ENCODE measurements at regions not wholly inside any gene's neighbourhood (a gene's known extent, or its start where the extent isn't known, plus 50 kb on each side); places are given as distances from the start of the nearest gene placed in this dataset.
"Not testable (repeated sequence)": the region's sequence is repeated elsewhere in the genome, so short reads cannot be mapped to it uniquely, and the experiment has no call there.

- H3K4me3 ChIP-seq (ENCODE audit: low read length), result no peak overlapping the region
- no peak for TF ChIP-seq CTCF (IDR thresholded peaks at IDR 0.05; ENCODE audit: insufficient read depth, low read depth, low read length, missing control alignments)
- DNase-seq (ENCODE audit: low read depth), result peak; percentile 73
Measured at GRCh38 chr2:188678882-188679281, 295.3 kb upstream of the COL3A1 start.

GRCh38 chr2:188682838-188683237 lies 291.3 kb upstream of the COL3A1 start:
- DNase-seq (ENCODE audit: low read depth), result no peak
- TF ChIP-seq CTCF (IDR thresholded peaks at IDR 0.05; ENCODE audit: insufficient read depth, low read depth, low read length, missing control alignments), result no peak
- no peak overlapping the region for H3K4me3 ChIP-seq (ENCODE audit: low read length)

GRCh38 chr2:188684795-188685194 lies 289.4 kb upstream of the COL3A1 start:
- no peak overlapping the region for H3K4me3 ChIP-seq (ENCODE audit: low read length)
- no peak for DNase-seq (ENCODE audit: low read depth)
- TF ChIP-seq CTCF (IDR thresholded peaks at IDR 0.05; ENCODE audit: insufficient read depth, low read depth, low read length, missing control alignments), result no peak

GRCh38 chr2:188693111-188693510 lies 281.1 kb upstream of the COL3A1 start:
- peak; percentile 96 for DNase-seq (ENCODE audit: low read depth)
- H3K4me3 ChIP-seq (ENCODE audit: low read length), result no peak overlapping the region
- no peak for TF ChIP-seq CTCF (IDR thresholded peaks at IDR 0.05; ENCODE audit: insufficient read depth, low read depth, low read length, missing control alignments)

- no peak overlapping the region for H3K4me3 ChIP-seq (ENCODE audit: low read length)
- no peak for DNase-seq (ENCODE audit: low read depth)
- TF ChIP-seq CTCF (IDR thresholded peaks at IDR 0.05; ENCODE audit: insufficient read depth, low read depth, low read length, missing control alignments), result no peak
Measured at GRCh38 chr2:188693771-188694170, 280.4 kb upstream of the COL3A1 start.

GRCh38 chr2:188695953-188696352 lies 278.2 kb upstream of the COL3A1 start:
- TF ChIP-seq CTCF (IDR thresholded peaks at IDR 0.05; ENCODE audit: insufficient read depth, low read depth, low read length, missing control alignments), result no peak
- DNase-seq (ENCODE audit: low read depth), result peak; percentile 40
- no peak overlapping the region for H3K4me3 ChIP-seq (ENCODE audit: low read length)

- H3K4me3 ChIP-seq (ENCODE audit: low read length); DNase-seq (ENCODE audit: low read depth): not testable (repeated sequence)
Measured at GRCh38 chr2:188698151-188698550, 276.0 kb upstream of the COL3A1 start.

- TF ChIP-seq CTCF (IDR thresholded peaks at IDR 0.05; ENCODE audit: insufficient read depth, low read depth, low read length, missing control alignments), result no peak
- DNase-seq (ENCODE audit: low read depth), result peak; percentile 44
- H3K4me3 ChIP-seq (ENCODE audit: low read length), result no peak overlapping the region
Measured at GRCh38 chr2:188701836-188702235, 272.3 kb upstream of the COL3A1 start.

Data from epithelial cell of esophagus (primary cell).